Heart right ventricle (tissue), 16 donors: ENCODE measurements at regions not wholly inside any gene's neighbourhood (a gene's known extent, or its start where the extent isn't known, plus 50 kb on each side); places are given as distances from the start of the nearest gene placed in this dataset.
"Not testable (repeated sequence)": the region's sequence is repeated elsewhere in the genome, so short reads cannot be mapped to it uniquely, and the experiment has no call there.

Experiments
- ATAC-seq, 8 donors: fragments of 200-7000 bp; cut with Tn5 transposase; one replicate each; pipeline ENCODE4 v1.9.1; 2020; ENCODE audit warnings: mild to moderate bottlenecking in 8 of 8, moderate library complexity in 8 of 8, moderate number of reproducible peaks in 1 of 8
- DNase-seq, 2 donors: peaks; one replicate each; pipeline ENCODE4 v3.0.0-alpha.2; 2020
- H3K27ac ChIP-seq, 10 donors: fragments of 200-600 bp; sonication (generic) in 2 of 10; one replicate each; pipeline versions ENCODE4 v1.5.0 to v1.8.0; 2020 to 2022; ENCODE audit warnings: mild to moderate bottlenecking in 3 of 10
- H3K27me3 ChIP-seq, 7 donors: fragments of 200-600 bp; one replicate each; pipeline ENCODE4 v1.8.0; 2021 to 2022; ENCODE audit warnings: mild to moderate bottlenecking in 2 of 7
- H3K36me3 ChIP-seq, 9 donors: fragments of 200-600 bp; sonication (generic) in 1 of 9; one replicate each; pipeline versions ENCODE4 v1.5.0 to v1.8.0; 2020 to 2022; ENCODE audit warnings: mild to moderate bottlenecking in 2 of 9
- H3K4me1 ChIP-seq, 9 donors: fragments of 200-600 bp; sonication (generic) in 1 of 9; one replicate each; pipeline versions ENCODE4 v1.5.0 to v1.8.0; 2020 to 2022; ENCODE audit warnings: mild to moderate bottlenecking in 4 of 9
- H3K4me3 ChIP-seq, 10 donors: fragments of 200-600 bp; sonication (generic) in 2 of 10; one replicate each; pipeline versions ENCODE4 v1.5.0 to v1.8.0; 2020 to 2022; ENCODE audit warnings: mild to moderate bottlenecking in 7 of 10, moderate library complexity in 2 of 10
- H3K9me3 ChIP-seq, 11 donors: fragments of 200-600 bp in 10 of 11; sonication (generic) in 2 of 11; one replicate each; pipeline versions ENCODE4 v1.5.0 to v1.8.0; 2013 to 2022; ENCODE audit warnings: mild to moderate bottlenecking in 2 of 11, control low read depth in 1 of 11, moderate library complexity in 1 of 11
- CTCF ChIP-seq, 9 donors: fragments of 200-600 bp; sonication (generic) in 2 of 9; IDR thresholded peaks; one replicate each; pipeline versions ENCODE4 v1.5.0 to v1.8.0; 2021 to 2022; ENCODE audit warnings: antibody characterized with exemption in 9 of 9, mild to moderate bottlenecking in 5 of 9, moderate library complexity in 1 of 9
- WGBS, 2 donors: extraction: QIAGEN DNeasy Blood & Tissue Kit; methylation state at CpG; one replicate each; pipeline ENCODE4 v1.1.7; 2013; ENCODE audit warnings: inconsistent platforms in 1 of 2; 5-methylcytosine and 5-hydroxymethylcytosine counted together
- intact Hi-C, 10 donors: fragments of 100-400 bp; cut with DNase I; formaldehyde crosslinking; loops; one replicate each; pipeline versions ENCODE4 v1.11.1 to v1.14.2; 2022
- donor health status: Arrhythmogenic right ventricular cardiomyopathy.
- donor health status: ischemic (EF 13 %, LVEDD 7.1; RV severe dilation, severe dysfunction).
- donor health status: healthy with polysubstance abuse.
- donor health status: DM: no; HTN: yes; CAD: no.
- donor health status: DM: no; HTN: no; CAD: no.
- donor health status: ischemic (EF 25% LVEDD 6.9; RV normal size, moderate dysfunction).
- donor health status: ischemic (EF 25% LVEDD 5.7; RV mildly dilated, moderate dysfunction).
- donor health status: healthy.
- donor health status: DM: yes; HTN: yes; CAD: no.
- donor health status: Ischemic cardiomyopathy.
- donor health status: ischemic (EF 35%, LVEDD 5.7; RV mildly dilated, moderate dysfunction).
- donor health status: nonischemic (EF 11% LVEDD 7.7; RV severe dilation, severe dysfunction).
- donor health status: DM: yes; HTN: yes; CAD: no.
- donor health status: PGD.
- donor health status: ischemic (EF 29% LVEDD 5.4; RV normal size, mild dysfunction).
- donor health status: nonischemic (EF 23%, LVEDD 6.1; RV moderate dilation, normal function).

GRCh38 chr21:25169370-25169769 lies 437.9 kb downstream of the MRPL39 start:
- no peak overlapping the region for H3K27ac ChIP-seq
- H3K9me3 ChIP-seq: peaks cover 0 to 44% (median 9%) of the 10 kb centered on the region in 11 donors
- no peaks in the 10 kb centered on the region for H3K4me1 ChIP-seq
- intact Hi-C loops: no loop called here
- no peaks in the 10 kb centered on the region for H3K27me3 ChIP-seq
- 70 to 79% methylated on average over 1 of the region's 1 CpG for WGBS, 2 donors
- H3K36me3 ChIP-seq: no peaks in the 10 kb centered on the region
- no peak overlapping the region for H3K4me3 ChIP-seq
- ATAC-seq (no peak), DNase-seq (no peak)
- no peak for TF ChIP-seq CTCF (IDR thresholded peaks at IDR 0.05)

GRCh38 chr21:25166904-25167303 lies 440.4 kb downstream of the MRPL39 start:
- H3K4me3 ChIP-seq, DNase-seq, ATAC-seq, H3K27me3 ChIP-seq, intact Hi-C loops, H3K4me1 ChIP-seq, H3K27ac ChIP-seq, H3K36me3 ChIP-seq: not testable (repeated sequence)
- WGBS, 2 donors: 66 to 79% methylated on average over 1 of the region's 1 CpG
- H3K9me3 ChIP-seq: peaks cover 0 to 44% (median 9%) of the 10 kb centered on the region in 11 donors

- Histone ChIP-seq H3K4me3 (no peak overlapping the region), H3K36me3 (no peaks in the 10 kb centered on the region), H3K27me3 (no peaks in the 10 kb centered on the region), H3K9me3 (peaks cover 0 to 20% (median 2%) of the 10 kb centered on the region in 11 donors), H3K27ac (no peak overlapping the region), H3K4me1 (no peaks in the 10 kb centered on the region)
- WGBS, 2 donors: 76 to 82% methylated on average over 4 of the region's 4 CpGs
- no peak for TF ChIP-seq CTCF (IDR thresholded peaks at IDR 0.05)
- DNase-seq: no peak
- intact Hi-C loops: no loop called here
- ATAC-seq: no peak
These were observed 445.7 kb downstream of the MRPL39 start for GRCh38 chr21:25161571-25161970.

GRCh38 chr21:25155020-25155419 lies 452.3 kb downstream of the MRPL39 start:
- ATAC-seq, H3K27ac ChIP-seq, H3K27me3 ChIP-seq, H3K9me3 ChIP-seq, DNase-seq, H3K4me3 ChIP-seq, H3K4me1 ChIP-seq, H3K36me3 ChIP-seq, intact Hi-C loops: not testable (repeated sequence)
- WGBS, 2 donors: 30 to 85% methylated on average over 1 of the region's 1 CpG

GRCh38 chr21:25149022-25149421 lies 458.3 kb downstream of the MRPL39 start:
- Histone ChIP-seq H3K9me3 (peaks cover 0 to 4% (median 0%) of the 10 kb centered on the region in 11 donors), H3K4me3 (no peak overlapping the region), H3K27me3 (no peaks in the 10 kb centered on the region), H3K36me3 (no peaks in the 10 kb centered on the region), H3K27ac (no peak overlapping the region), H3K4me1 (no peaks in the 10 kb centered on the region)
- no peak for ATAC-seq
- no peak for DNase-seq
- 71 to 74% methylated on average over 1 of the region's 1 CpG for WGBS, 2 donors
- intact Hi-C loops: no loop called here
- TF ChIP-seq CTCF (IDR thresholded peaks at IDR 0.05): no peak

GRCh38 chr21:25139414-25139813 lies 467.9 kb downstream of the MRPL39 start:
- no peak for ATAC-seq
- WGBS, 2 donors: 74 to 89% methylated on average over 1 of the region's 1 CpG
- intact Hi-C loops: no loop called here

More at GRCh38 chr21:25139414-25139813, 467.9 kb downstream of the MRPL39 start:
- no peak for DNase-seq
- no peaks in the 10 kb centered on the region for H3K4me1 ChIP-seq
- H3K27me3 ChIP-seq: no peaks in the 10 kb centered on the region
- H3K27ac ChIP-seq: no peak overlapping the region
- H3K4me3 ChIP-seq: no peak overlapping the region
- no peaks in the 10 kb centered on the region for H3K9me3 ChIP-seq
- no peak for TF ChIP-seq CTCF (IDR thresholded peaks at IDR 0.05)
- H3K36me3 ChIP-seq: no peaks in the 10 kb centered on the region
